ENCODE measurements at regions not wholly inside any gene's neighbourhood (a gene's known extent, or its start where the extent isn't known, plus 50 kb on each side); places are given as distances from the start of the nearest gene placed in this dataset.
"Not testable (repeated sequence)": the region's sequence is repeated elsewhere in the genome, so short reads cannot be mapped to it uniquely, and the experiment has no call there.

GRCh38 chr6:119727504-119728219 is 378.1 kb upstream of the MAN1A1 start:
- peak overlapping the region in 1 of 3 experiments; percentile 83; a peak in 2 of 7 replicates for H3K27ac Mint-ChIP-seq
- Histone ChIP-seq H2BK15ac (ENCODE audit: low read depth, low read length) (no peak overlapping the region), H3K18ac (ENCODE audit: insufficient read length, low read depth, low read length) (no peak overlapping the region), H3K27me3 (ENCODE audit: insufficient read depth, low read length) (no peaks in the 10 kb centered on the region; the same call in 1 of the 2 replicates), H2BK12ac (ENCODE audit: insufficient read length, low read depth, low read length) (no peak overlapping the region), H4K20me1 (ENCODE audit: control insufficient read depth, insufficient read depth, insufficient read length) (no peaks in the 10 kb centered on the region), H2AFZ (ENCODE audit: low read length) (peak overlapping the region; percentile 73), H3K79me2 (ENCODE audit: insufficient read depth, low read length) (no peaks in the 10 kb centered on the region), H2BK120ac (ENCODE audit: low read depth, low read length, poor library complexity, severe bottlenecking) (no peak overlapping the region), H3T11ph (ENCODE audit: low read length) (no peak overlapping the region), H3K4ac (ENCODE audit: low read depth, low read length) (no peak overlapping the region), H3K9ac (ENCODE audit: extremely low read depth, insufficient read length, low read length) (no peak overlapping the region), H3K14ac (ENCODE audit: insufficient read depth, low read length) (0 out of 2 replicates have a peak overlapping the region, but pooled peaks have one; percentile 27), H3K27ac (ENCODE audit: insufficient read length, low read depth, low read length) (no peak overlapping the region), H3K9me3 (ENCODE audit: control insufficient read depth, low read depth, low read length) (no peaks in the 10 kb centered on the region), H2BK5ac (ENCODE audit: insufficient read length, low read length) (no peak overlapping the region), H4K8ac (replicated peaks; ENCODE audit: insufficient read length, low read depth, low read length) (no peak overlapping the region), H3K56ac (ENCODE audit: insufficient read length, low read depth, low read length) (no peak overlapping the region), H3K23me2 (ENCODE audit: insufficient read length, low read depth, low read length, poor library complexity, severe bottlenecking) (no peaks in the 10 kb centered on the region), H2AK5ac (ENCODE audit: insufficient read length, low read length) (no peak overlapping the region), H3K4me2 (ENCODE audit: insufficient read depth, insufficient read length, low read length) (no peak overlapping the region), H3K23ac (ENCODE audit: insufficient read length, low read depth, low read length) (no peak overlapping the region), H3K4me1 (ENCODE audit: insufficient read depth, low read length) (no peaks in the 10 kb centered on the region; the same call in 1 of the 2 replicates), H2BK20ac (ENCODE audit: low read depth, low read length, poor library complexity, severe bottlenecking) (no peak overlapping the region), H4K91ac (ENCODE audit: insufficient read length, low read depth, low read length) (no peak overlapping the region), H4K5ac (ENCODE audit: insufficient read length, low read depth, low read length) (no peak overlapping the region), H3K79me1 (ENCODE audit: insufficient read depth, low read depth, low read length, poor library complexity, severe bottlenecking) (no peaks in the 10 kb centered on the region)
- peaks cover 2 to 7% of the 10 kb centered on the region in 2 experiments; a peak in 4 of 5 replicates for H3K9me3 Mint-ChIP-seq
- peaks cover 0 to 2% (median 0%) of the 10 kb centered on the region in 3 experiments; a peak in 2 of 7 replicates for H3K36me3 Mint-ChIP-seq (ENCODE audit: insufficient read depth in 1 of 3, low read depth in 3 of 3)
- no CpG with 5 or more reads among the region's 3 CpGs for WGBS (ENCODE audit: extremely low coverage, insufficient read length, low lambda C conversion rate)
- H3K4me3 Mint-ChIP-seq = no peak overlapping the region
- peak; percentile 71 for DNase-seq
- TF ChIP-seq CTCF (conservative IDR thresholded peaks at IDR 0.05) = peak; percentile 45
- peaks cover 27 to 30% of the 10 kb centered on the region in 2 experiments for H3K4me1 Mint-ChIP-seq
- H3K27me3 Mint-ChIP-seq (ENCODE audit: low read depth) = peaks cover 48% of the 10 kb centered on the region

GRCh38 chr6:119726912-119727311 is 377.4 kb upstream of the MAN1A1 start:
- H3K79me1 ChIP-seq (ENCODE audit: insufficient read depth, low read depth, low read length, poor library complexity, severe bottlenecking); H3K4me1 ChIP-seq (ENCODE audit: insufficient read depth, low read length); H3K4me3 Mint-ChIP-seq; H3K56ac ChIP-seq (ENCODE audit: insufficient read length, low read depth, low read length); DNase-seq; H3K36me3 Mint-ChIP-seq (ENCODE audit: insufficient read depth in 1 of 3, low read depth in 3 of 3); H2AK5ac ChIP-seq (ENCODE audit: insufficient read length, low read length); H2AFZ ChIP-seq (ENCODE audit: low read length); H3K9me3 Mint-ChIP-seq; H3K4ac ChIP-seq (ENCODE audit: low read depth, low read length); H3K27ac ChIP-seq (ENCODE audit: insufficient read length, low read depth, low read length); H2BK15ac ChIP-seq (ENCODE audit: low read depth, low read length); H3T11ph ChIP-seq (ENCODE audit: low read length); H3K9ac ChIP-seq (ENCODE audit: extremely low read depth, insufficient read length, low read length); H3K27me3 ChIP-seq (ENCODE audit: insufficient read depth, low read length); H4K20me1 ChIP-seq (ENCODE audit: control insufficient read depth, insufficient read depth, insufficient read length); H2BK5ac ChIP-seq (ENCODE audit: insufficient read length, low read length); H3K79me2 ChIP-seq (ENCODE audit: insufficient read depth, low read length); H4K5ac ChIP-seq (ENCODE audit: insufficient read length, low read depth, low read length); H3K23ac ChIP-seq (ENCODE audit: insufficient read length, low read depth, low read length); H2BK12ac ChIP-seq (ENCODE audit: insufficient read length, low read depth, low read length); H4K91ac ChIP-seq (ENCODE audit: insufficient read length, low read depth, low read length); H2BK120ac ChIP-seq (ENCODE audit: low read depth, low read length, poor library complexity, severe bottlenecking); H3K23me2 ChIP-seq (ENCODE audit: insufficient read length, low read depth, low read length, poor library complexity, severe bottlenecking); H3K4me2 ChIP-seq (ENCODE audit: insufficient read depth, insufficient read length, low read length); H2BK20ac ChIP-seq (ENCODE audit: low read depth, low read length, poor library complexity, severe bottlenecking); H3K9me3 ChIP-seq (ENCODE audit: control insufficient read depth, low read depth, low read length); H3K14ac ChIP-seq (ENCODE audit: insufficient read depth, low read length); H3K18ac ChIP-seq (ENCODE audit: insufficient read length, low read depth, low read length); H4K8ac ChIP-seq (replicated peaks; ENCODE audit: insufficient read length, low read depth, low read length): not testable (repeated sequence)
- Mint-ChIP-seq H3K27ac (peak overlapping the region in 1 of 3 experiments; percentile 83; a peak in 1 of 7 replicates), H3K4me1 (peaks cover 27 to 30% of the 10 kb centered on the region in 2 experiments), H3K27me3 (ENCODE audit: low read depth) (peaks cover 54% of the 10 kb centered on the region)

Measured in H9 (cell line).